SK-N-DZ (cell line): ENCODE measurements at regions not wholly inside any gene's neighbourhood (a gene's known extent, or its start where the extent isn't known, plus 50 kb on each side); places are given as distances from the start of the nearest gene placed in this dataset.

Experiments used
- DNase-seq: peaks from one replicate; pipeline ENCODE4 v3.0.0-alpha.2; 2015; ENCODE audit warnings: low spot score

DNA sequence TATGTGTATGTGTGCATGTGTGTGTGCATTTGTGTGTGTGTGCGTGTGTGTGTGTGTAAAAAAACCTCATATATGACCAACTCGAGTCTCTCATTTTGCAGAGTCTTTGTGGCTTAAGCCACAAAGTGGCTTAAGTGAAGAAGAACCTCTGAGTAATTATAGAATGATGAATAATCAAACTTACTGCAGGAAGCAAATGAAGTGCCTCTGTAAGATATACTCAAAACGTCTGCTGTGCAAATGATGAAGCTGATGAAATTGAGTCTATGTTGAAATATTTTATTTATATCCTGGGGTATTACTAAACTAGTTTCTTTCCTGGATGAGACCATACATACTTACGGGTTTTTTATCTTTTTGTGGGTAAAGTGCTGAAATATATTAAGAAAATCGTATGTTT lies 1198.7 kb downstream of the PCDH7 start:
- no peak for DNase-seq

DNA sequence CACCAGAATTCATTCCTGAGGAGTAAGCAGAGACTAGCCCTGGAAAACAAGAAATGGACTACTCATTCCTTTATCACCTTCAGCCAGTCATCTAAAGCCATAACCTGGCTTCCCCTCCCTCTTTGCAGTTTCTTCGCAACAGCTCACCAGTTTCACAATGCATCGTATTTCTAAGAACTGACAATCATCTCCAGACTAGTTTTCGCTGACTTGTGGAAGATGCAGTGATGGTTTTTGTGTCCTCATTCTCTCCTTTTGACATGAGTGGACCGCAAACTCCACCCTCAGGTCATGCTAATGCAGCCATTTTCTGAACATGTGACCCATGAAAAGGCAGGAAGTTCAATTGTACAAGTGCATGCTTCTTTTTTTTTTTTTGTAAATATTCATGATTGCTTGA lies 1203.5 kb downstream of the PCDH7 start:
- no peak for DNase-seq

DNA sequence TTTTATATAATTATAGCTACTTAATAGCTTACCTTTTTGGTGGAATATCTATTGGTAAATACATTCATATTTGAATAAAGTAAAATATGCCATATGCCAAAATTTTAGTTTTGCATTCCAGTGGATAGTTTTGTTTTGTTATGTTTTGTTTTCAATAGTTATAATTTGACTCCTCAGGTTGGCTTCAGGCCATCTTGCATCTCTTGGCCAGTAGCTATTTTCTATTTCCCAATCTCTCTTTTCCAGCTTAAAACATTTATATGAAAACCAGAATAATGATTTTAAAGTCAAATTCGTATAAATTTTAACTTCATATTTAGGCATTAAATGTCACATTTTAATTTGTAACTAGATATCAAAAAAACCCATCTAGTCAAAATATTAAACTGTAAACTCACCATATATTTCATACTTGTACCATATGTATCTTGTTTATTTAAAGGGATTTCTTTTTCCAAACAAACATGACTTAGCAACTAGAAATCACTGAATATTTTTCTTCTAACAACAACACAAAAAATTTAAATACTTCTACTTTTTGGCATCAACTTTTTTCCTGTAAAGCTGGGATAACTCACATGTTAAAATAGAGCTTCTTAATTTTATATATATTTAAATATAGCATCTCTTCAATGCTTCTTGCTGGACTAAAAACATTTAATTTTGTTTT lies 1209.6 kb downstream of the PCDH7 start:
- no peak for DNase-seq

DNA sequence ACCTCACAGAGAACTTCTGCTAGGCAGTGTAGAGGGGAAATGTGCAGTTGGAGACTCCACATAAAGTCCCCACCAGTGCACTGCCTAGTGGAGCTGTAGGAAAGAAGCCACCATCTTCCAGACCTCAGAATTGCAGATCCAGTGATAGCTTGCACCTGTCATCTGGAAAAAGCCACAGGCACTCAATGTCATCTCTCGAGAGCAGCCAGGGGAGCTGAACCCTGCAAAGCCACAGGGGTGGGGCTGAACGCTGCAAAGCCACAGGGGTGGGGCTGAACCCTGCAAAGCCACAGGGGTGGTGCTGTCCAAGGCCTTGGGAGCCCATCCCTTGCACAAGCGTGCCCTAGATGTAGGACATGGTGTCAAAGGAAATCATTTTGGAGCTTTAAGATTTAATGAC lies 1226.3 kb downstream of the PCDH7 start:
- peak; percentile 15 for DNase-seq

DNA sequence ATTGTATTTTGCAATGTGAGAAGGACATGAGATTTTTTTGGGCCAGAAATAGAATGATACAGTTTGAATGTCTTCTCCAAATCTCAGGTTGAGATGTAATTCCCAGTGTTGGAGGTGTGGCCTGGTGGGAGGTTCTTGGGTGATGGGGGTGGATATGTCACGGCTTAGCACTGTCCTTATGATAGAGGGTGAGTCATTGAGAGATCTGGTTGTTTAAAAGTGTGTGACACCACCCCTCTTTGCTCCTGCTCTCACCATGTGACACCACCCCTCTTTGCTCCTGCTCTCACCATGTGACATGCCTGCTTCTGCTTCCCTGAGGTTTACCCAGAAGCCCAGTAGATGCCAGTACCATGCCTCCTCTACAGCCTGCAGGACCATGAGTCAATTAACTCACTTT lies 1226.9 kb downstream of the PCDH7 start:
- no peak for DNase-seq

DNA sequence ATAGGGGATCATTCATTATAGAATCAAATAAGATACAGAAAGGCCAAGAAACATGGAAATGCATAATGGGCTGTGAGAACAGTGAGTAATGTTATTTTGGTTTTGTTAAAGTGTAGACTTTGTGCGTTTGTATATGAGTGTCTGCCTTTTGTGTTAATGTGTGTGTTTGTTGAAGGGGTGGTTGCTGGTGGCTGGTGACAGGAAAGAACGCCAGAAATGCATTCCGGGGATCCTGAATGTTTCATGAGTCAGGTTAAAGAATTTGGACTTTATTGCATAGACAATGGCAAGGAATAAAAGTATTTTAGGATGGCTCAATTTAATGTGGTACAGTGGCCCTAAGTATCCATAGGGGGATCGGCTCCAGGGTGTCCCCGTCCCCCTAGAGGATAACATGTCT lies 1228.9 kb downstream of the PCDH7 start:
- no peak for DNase-seq

DNA sequence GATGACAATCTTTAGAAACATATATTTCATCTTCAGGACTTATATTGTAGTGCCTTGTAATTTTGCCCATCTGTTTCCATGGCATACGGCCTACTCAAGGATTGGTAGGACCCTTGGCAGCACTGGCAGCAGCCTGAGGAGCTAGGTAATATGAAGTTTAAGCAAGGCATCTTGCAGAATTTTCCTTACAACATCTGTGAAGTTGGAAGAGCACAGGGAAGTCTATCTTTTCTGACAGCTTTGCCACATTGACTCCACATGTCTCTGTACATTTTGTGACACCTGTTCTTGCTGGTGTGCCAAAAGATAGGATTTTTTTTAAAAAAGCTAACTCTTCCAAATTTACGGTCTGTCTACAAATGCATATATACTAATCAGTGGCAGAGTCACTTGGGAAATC lies 1235.2 kb downstream of the PCDH7 start:
- no peak for DNase-seq

DNA sequence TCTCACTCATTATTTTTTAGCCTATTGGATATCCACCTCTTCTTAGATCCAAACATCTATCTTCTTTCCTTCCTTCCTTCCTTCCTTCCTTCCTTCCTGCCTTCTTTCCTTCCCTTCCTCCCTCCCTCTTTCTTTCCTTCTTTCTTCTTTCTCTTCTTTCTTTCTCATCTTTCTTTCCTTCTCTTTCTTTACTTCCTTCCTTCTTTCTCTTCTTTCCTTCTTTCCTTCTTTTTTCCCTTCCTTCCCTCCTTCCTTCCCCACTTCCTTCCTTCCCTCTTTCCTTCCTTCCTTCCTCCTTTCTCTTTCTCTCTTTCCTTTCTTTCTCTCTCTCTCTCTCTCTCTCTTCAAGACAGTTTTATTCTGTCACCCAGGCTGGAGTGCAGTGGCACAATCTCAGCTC lies 1239.8 kb downstream of the PCDH7 start:
- no peak for DNase-seq

DNA sequence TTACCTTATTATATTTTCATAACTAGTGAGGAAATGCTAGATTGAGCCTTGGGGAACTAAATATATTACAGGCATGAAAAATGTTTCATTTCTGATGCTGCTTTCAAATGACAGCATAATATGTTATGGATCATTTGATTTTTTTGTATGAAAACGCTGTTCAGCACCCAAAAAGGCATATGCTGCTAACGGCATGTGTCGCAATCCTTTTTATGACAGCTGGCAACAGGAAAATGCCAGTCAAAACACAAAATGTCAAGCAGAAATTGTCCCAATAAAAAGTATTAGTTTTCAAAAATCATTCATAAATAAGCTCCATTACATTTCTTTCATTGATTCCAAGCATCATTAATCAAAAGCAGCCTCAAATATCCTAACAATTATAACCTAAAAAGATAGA lies 1244.5 kb downstream of the PCDH7 start:
- no peak for DNase-seq

DNA sequence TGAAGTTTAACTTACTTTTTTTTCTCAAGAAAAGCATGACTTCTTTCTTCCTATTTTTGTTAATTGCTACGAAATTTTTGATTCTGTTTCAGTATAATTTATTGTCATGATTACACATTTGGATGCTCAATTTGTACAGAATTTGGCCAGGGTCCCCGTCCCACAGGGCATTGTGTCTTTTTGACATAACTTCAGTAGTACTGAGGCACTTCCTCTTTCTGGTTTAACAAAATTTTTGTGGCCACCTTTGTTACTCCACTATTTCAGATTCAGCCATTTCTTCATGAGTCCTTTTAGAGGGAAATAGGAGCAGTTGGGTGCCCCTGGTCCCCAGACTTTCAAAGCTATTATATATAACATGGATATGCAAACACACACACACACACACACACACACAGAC lies 1248.7 kb downstream of the PCDH7 start:
- no peak for DNase-seq

DNA sequence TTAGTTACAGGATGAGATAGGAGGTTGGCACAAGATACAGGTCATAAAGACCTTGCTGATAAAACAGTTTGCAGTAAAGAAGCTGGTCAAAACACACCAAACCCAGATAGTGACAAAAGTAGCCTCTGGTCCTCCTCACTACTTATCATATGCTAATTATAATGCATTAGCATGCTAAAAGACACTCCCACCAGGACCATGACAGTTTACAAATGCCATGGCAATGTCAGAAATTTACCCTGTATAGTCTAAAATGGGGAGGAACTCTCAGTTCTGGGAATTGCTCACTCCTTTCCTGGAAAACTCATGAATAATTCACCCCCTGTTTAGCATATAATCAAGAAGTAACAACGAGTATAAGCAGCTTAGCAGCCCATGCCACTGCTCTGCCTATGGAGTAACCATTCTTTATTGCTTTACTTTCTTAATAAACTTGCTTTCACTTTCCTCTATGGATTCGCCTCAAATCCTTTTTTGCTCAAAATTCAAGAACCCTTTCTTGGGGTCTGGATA lies 1254.4 kb downstream of the PCDH7 start:
- no peak for DNase-seq

DNA sequence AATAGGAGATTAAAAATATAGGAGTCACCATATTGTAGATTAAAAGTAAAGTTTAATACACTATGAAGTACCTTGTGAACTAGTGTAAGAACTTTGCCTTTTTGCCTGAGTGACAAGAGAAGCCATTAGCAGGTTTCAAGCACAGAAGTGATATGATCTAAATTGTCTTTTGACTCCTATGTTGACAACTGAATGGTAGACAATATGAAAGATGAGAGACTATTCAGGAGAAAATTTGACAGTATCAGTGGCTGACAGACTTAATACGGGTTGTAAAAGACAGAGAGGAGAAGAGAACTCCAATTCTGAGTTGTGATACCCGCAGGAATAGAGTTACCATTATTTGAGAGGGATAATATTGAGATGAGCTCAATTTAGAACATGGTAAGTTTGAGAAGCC lies 1259.8 kb downstream of the PCDH7 start:
- no peak for DNase-seq

DNA sequence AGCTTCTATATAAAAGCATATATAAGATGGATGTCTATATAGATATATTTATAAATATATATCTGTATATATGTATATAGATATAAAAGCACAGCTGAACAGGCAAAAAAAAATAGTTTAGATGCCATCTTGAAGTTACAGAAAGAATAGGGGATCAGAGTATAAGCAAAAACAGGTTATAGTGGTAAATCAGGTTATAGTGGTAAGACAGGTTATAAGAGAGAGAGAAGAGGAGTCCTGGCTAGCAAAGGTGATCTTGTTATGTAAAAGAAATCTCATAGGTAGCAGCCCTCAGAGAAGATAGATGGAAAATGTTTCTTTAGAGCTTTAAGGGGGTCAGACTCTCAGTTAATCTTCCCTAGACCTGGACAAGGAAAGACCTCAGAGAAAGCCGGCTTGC lies 1263.1 kb downstream of the PCDH7 start:
- no peak for DNase-seq

DNA sequence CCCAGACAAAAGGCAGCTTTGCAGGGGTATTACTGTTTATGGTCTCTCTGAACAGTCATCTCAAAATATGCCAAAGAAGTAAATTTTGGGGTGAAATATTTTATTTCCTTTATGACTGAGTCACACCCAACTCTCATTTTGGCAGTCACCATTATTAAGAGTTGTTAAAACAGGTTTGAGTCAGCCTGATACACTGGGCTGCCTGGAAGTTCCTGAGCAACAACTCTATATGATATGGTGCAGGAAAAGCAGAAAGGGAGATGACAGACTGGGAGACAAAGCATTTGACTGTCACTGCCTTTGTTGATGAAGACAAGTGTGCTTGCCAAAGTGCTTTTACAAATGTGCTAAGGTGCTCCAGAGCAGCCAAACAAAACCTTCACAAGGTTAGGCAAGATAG lies 1263.5 kb downstream of the PCDH7 start:
- no peak for DNase-seq

DNA sequence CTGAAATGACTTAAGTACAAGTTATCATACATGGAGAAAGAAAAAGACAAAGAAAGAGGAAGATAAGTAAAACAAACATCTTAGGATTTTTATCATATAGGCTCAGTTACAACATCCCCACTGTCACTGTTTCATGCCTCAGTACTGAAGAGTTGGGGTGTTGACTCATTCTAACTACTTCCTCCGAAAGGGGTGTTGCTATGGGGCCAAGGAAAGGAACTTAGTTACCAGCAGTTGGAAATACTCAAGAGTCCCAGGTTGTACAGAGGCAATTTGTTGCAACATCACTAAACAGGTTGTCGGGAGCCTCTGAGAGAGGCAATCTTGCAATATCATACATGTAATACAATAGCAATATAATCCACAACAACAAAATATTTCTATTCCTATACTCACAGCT lies 1264.7 kb downstream of the PCDH7 start:
- DNase-seq = no peak

DNA sequence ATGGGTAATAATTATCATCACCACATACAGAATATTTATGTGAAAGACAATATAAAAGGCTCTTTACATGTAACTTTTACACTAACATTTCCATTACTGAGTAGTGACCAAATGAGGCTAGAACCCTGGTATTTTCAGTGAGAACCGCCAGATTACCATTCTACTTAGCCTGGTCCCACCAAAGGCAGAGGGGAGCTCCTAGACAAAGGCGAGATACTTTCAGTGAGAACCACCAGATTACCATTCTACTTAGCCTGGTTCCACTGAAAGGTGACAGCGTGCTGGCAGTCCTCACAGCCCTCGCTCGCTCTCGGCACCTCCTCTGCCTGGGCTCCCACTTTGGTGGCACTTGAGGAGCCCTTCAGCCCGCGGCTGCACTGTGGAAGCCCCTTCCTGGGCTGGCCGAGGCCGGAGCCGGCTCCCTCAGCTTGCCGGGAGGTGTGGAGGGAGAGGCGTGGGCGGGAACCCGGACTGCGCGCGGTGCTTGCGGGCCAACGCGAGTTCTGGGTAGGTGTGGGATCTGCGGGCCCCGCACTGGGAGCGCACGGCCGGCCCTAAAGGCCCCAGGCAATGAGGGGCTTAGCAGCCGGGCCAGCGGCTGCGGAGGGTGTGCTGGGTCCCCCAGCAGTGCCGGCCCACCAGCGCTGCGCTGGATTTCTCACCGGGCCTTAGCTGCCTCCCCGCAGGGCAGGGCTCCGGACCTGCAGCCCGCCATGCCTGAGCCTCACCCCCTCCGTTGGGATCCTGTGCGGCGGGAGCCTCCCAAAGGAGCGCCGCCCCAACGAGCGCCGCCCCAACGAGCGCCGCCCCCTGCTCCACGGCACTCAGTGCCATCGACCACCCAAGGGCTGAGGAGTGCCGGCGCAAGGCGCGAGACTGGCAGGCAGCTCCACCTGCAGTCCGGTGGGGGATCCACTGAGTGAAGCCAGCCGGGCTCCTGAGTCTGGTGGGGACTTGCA lies 1276.1 kb downstream of the PCDH7 start:
- no peak for DNase-seq

DNA sequence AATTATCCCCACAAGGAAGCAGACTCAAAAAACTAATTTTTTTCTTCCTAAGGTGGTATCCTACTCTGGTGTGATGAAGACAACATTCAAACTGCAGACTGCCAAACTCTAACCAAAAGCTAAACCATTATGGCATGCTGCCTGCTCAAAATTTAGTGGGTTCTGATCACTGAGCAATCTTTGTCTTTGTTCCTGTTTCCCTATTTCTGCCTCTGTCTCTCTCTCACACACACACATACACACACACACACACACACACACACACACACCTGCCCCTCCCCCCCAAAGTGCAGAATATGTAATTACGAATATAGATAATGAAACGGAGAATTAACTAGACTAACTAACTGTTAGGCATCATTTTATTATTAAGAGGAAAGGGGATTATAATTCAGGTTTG lies 1278.6 kb downstream of the PCDH7 start:
- no peak for DNase-seq

DNA sequence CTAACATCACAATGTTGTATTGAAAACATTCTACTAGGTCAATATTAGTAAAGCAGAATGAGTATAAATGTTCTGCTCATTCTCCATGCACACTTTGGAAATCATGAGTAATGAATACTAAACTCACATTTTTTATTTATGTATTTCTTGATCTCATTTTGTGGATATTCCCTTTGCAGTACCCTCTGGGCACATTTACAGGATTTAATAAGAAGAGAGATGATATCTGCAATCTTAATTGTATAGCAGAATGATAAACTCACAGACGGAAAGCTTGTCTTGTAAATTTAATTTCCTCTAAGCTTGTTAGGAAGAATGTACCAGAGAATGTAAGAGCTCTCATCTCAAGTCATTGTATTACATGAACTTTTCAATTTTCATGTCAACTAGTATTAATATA lies 1279.7 kb downstream of the PCDH7 start:
- peak; percentile 31 for DNase-seq

DNA sequence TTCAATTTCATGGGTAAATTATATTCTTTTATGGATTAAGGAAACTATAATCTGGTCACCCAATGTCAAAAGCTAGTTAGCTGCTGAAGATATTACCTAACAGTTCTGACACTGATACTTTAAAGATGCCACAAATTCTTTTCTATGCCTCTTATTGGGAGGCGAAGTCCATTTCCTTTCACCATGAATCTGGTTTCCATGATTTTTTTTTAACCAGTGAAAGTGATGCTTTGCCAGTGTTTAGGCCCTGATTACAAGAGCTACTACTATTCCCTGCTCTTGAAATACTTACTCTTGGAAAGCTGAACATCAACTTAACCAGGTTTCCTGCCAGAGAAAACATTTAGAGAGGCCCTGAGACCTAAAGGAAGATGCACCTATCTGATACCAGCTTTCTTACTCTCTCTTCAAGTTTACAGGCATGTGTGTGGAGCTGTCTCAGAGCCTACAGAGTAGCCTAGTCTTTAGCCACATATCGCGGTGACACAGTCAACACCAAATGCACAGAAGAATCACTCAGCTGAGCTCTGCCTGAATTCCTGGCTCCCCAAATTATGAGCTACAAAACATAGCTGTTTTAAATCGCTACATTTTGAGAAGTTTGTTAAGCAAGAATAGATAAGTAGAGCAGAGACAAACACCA lies 1280.8 kb downstream of the PCDH7 start:
- peak; percentile 6 for DNase-seq

DNA sequence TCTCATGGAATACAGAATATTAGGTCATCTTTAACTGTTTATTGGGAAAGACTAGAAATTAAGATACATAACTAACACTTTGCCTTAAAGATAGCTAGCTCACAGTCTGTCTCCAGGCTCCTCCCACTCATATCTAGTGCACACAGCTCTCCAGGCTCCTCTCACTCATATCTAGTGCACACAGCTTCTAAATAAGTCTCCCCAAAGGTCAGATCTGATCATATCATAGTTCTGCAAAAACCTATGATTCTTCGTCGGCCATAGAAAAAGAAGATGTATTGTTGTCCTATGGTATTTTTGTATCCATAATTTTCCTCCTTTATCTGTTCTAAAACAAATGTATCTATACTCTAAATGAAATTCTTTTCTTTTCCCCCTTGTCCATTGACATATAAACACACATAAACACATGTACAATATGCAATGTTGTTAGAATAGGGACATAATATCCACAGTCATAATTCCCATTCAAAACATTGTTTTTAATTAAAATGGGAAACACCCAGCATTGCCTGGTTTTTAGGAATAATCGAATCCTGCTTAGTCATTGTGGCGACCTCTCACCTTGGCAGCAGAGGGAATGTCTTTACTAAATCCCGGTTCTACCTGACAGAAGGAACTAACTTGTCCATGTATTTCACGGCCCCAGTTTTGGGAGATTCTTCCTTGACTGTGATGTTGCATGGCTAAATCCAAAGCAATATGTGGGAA lies 1282.0 kb downstream of the PCDH7 start:
- DNase-seq = no peak

DNA sequence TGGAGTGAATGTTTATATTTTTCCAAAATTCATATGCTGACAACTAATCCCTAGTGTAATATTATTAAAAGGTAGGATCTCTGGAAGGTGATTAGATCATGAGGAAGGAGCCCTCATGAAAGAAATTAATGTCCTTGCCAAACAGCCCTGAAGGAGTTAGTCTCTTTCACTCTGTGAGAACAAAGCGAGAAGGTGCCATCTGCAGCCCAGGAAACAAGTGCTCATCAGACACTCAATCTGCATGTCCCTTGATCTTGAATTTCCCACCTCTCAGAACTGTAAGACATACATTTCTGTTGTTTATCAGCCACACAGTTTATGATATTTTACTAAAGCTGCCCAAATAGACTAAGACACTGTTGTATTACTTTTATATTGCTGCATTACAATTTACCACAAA lies 1283.4 kb downstream of the PCDH7 start:
- no peak for DNase-seq

DNA sequence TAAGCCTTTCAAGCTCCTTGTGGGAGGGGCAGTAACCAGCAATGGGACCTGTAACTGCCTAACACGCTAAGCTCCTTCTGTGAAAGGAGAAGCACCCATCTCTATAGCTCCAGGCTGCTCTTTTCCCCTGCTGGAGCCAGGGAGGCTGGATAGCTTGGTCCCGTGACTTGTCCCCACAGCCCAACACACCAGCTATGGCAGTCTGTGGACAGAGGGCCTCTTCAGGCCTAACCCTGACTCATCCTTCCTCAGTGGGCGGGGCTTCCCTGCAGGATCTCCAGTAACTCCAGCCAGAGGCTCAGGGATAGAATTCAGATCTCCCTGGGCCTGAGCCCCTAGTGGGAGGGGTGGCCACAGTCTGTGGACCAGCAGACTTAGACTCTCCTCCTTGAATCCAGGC lies 1290.1 kb downstream of the PCDH7 start:
- DNase-seq = no peak
